ENCODE measurements at regions not wholly inside any gene's neighbourhood (a gene's known extent, or its start where the extent isn't known, plus 50 kb on each side); places are given as distances from the start of the nearest gene placed in this dataset.

GRCh38 chr3:168730073-168730472 lies 634.3 kb upstream of the GOLIM4 start:
- TF ChIP-seq REST (IDR thresholded peaks at IDR 0.05; ENCODE audit: low read depth) (no peak), EZH2 (IDR thresholded peaks at IDR 0.05) (no peak), CTCF (IDR thresholded peaks at IDR 0.05 in 2 of 3, conservative IDR thresholded peaks at IDR 0.05 in 1 of 3; ENCODE audit: borderline replicate concordance in 1 of 3, insufficient read depth in 1 of 3, low read depth in 2 of 3, low read length in 2 of 3) (peak in 2 of 3 experiments; percentile 3 to 22; a peak in 1 of 6 replicates)
